Effector memory CD8-positive, alpha-beta T cell (primary cell): ENCODE measurements at regions not wholly inside any gene's neighbourhood (a gene's known extent, or its start where the extent isn't known, plus 50 kb on each side); places are given as distances from the start of the nearest gene placed in this dataset.

Experiments used
- ATAC-seq: fragments of 150-1000 bp; cut with Tn5 transposase; replicated peaks from 2 replicates; pipeline ENCODE4 v1.10.0; 2021; ENCODE audit warnings: mild to moderate bottlenecking, moderate library complexity
- DNase-seq, 3 experiments: peaks; one replicate each; pipeline ENCODE4 v3.0.0; 2021
- H3K27ac Mint-ChIP-seq, 2 donors: one replicate each; pipeline ENCODE4 v1.8.0; 2022; ENCODE audit warnings: mild to moderate bottlenecking in 2 of 2, mixed read lengths in 2 of 2, moderate library complexity in 2 of 2
- H3K27me3 Mint-ChIP-seq, 2 donors: one replicate each; pipeline ENCODE4 v1.8.0; 2022; ENCODE audit warnings: mixed read lengths in 2 of 2
- H3K36me3 Mint-ChIP-seq: one replicate; pipeline ENCODE4 v1.8.0; 2022; ENCODE audit warnings: mild to moderate bottlenecking, moderate library complexity, mixed read lengths; ENCODE audit not compliant: insufficient read depth
- H3K4me1 Mint-ChIP-seq, 2 donors: one replicate each; pipeline ENCODE4 v1.8.0; 2022; ENCODE audit warnings: low read depth in 2 of 2, mixed read lengths in 2 of 2
- H3K4me3 Mint-ChIP-seq, 2 donors: one replicate each; pipeline ENCODE4 v1.8.0; 2022; ENCODE audit warnings: mild to moderate bottlenecking in 2 of 2, mixed read lengths in 2 of 2, moderate library complexity in 2 of 2
- H3K9me3 Mint-ChIP-seq, 2 donors: one replicate each; pipeline ENCODE4 v1.8.0; 2022; ENCODE audit warnings: mixed read lengths in 2 of 2

DNA sequence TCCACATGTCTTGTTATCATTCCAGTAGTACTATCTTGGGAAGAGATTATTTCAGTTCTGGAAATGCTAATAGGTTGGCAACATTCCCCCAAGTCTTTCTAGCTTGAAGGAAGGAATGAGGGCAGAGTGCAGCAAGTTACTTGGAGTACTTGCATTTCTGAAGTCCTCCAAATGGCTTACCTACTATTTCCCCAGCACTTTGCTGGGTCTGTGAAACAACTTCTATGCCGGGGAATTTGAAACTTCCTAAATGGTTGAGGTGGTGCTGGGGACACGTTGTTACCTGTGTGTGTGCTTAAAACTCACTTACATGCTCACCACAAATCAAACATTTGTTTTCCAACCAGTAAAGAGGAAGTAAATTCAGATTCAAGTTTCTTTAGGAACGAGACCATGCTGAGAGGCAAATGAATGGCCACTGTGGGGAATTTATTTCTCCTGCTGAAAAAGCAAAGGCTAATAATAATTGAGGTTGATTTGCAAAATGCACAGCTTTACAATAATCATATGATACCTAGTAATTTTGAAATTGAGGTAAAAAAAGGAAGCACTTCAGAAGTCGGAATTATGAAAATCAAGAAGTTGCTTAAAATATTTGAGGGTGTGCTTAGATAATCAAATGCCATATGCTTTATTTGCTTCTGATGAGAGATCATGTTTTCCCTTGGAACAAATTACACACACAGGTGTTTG, 1167.7 kb upstream of the ZEB2 start:
- Mint-ChIP-seq H3K9me3 (no peaks in the 10 kb centered on the region), H3K4me1 (no peaks in the 10 kb centered on the region), H3K4me3 (no peak overlapping the region), H3K36me3 (no peaks in the 10 kb centered on the region), H3K27me3 (peaks cover 0 to 13% of the 10 kb centered on the region in 2 donors), H3K27ac (no peak overlapping the region)
- DNase-seq: no peak
- no peak for ATAC-seq

DNA sequence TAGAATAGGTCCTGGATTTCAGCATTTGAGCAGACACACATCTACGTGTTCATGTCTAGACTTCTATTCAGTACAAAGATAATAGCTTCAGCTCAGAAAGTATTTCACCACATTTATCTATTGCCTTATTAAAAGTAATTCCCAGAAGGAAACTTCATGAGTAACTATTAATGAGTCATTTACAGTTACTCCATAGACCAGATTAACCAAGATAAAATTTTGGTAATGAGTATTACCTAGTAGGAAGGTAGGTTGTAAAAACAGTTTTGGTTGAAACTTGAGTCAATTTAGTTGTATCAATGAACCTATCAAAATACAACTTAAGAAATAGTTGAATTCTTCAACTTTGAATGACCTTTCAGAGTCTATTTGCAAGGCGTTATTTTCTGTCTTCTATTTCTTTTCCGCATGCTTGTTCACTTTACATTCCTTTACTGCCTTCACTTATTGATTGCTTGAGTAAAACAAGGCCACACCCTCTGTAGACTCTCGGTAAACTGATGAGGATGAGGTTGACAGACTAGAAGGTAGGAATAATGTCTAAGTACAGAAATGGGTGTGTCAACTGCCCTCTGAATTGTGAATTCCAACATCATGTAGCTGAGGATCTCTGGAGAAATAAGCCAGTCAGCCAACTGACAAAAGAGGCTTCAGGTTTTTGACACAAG, 1165.6 kb upstream of the ZEB2 start:
- Mint-ChIP-seq H3K9me3 (no peaks in the 10 kb centered on the region), H3K27ac (no peak overlapping the region), H3K4me3 (no peak overlapping the region), H3K4me1 (no peaks in the 10 kb centered on the region), H3K36me3 (no peaks in the 10 kb centered on the region), H3K27me3 (peaks cover 0 to 13% of the 10 kb centered on the region in 2 donors)
- DNase-seq: no peak
- no peak for ATAC-seq

- H3K27me3 Mint-ChIP-seq: peaks cover 0 to 8% of the 10 kb centered on the region in 2 donors
- H3K27ac Mint-ChIP-seq: no peak overlapping the region
- DNase-seq (no peak), ATAC-seq (no peak)
- H3K4me1 Mint-ChIP-seq: no peaks in the 10 kb centered on the region
- H3K9me3 Mint-ChIP-seq: no peaks in the 10 kb centered on the region
- H3K36me3 Mint-ChIP-seq: no peaks in the 10 kb centered on the region
- H3K4me3 Mint-ChIP-seq: no peak overlapping the region
These were observed 1162.7 kb upstream of the ZEB2 start for GRCh38 chr2:145682546-145683157.

DNA sequence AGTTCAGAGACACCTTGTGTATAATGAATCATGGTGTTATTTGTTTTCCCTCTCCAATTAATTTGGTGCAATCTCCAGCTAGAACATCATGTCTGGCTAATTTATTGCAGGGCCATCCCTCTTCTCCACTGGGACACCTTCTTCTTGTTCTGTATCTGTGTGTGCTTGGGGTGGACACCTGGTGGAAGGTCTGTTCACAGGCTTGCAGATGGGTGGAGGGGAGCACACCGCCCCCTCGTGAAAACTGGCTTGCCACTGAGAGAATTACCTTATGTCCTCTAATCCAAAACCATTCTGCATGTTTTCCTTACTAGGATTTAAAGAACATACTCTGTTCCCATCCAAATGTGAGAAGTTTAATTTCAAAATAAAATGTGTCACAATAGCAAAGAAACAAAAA, 1160.4 kb upstream of the ZEB2 start:
- Mint-ChIP-seq H3K36me3 (no peaks in the 10 kb centered on the region), H3K4me3 (no peak overlapping the region), H3K9me3 (peaks cover 0 to 7% of the 10 kb centered on the region in 2 donors), H3K27me3 (peaks cover 0 to 6% of the 10 kb centered on the region in 2 donors), H3K27ac (no peak overlapping the region), H3K4me1 (no peaks in the 10 kb centered on the region)
- no peak for DNase-seq
- ATAC-seq: no peak

GRCh38 chr2:145677371-145677770, 1157.5 kb upstream of the ZEB2 start:
- Mint-ChIP-seq H3K9me3 (peaks cover 0 to 7% of the 10 kb centered on the region in 2 donors), H3K36me3 (no peaks in the 10 kb centered on the region), H3K27ac (no peak overlapping the region), H3K4me3 (no peak overlapping the region), H3K4me1 (no peaks in the 10 kb centered on the region), H3K27me3 (peaks cover 0 to 6% of the 10 kb centered on the region in 2 donors)
- ATAC-seq (no peak), DNase-seq (no peak)

DNA sequence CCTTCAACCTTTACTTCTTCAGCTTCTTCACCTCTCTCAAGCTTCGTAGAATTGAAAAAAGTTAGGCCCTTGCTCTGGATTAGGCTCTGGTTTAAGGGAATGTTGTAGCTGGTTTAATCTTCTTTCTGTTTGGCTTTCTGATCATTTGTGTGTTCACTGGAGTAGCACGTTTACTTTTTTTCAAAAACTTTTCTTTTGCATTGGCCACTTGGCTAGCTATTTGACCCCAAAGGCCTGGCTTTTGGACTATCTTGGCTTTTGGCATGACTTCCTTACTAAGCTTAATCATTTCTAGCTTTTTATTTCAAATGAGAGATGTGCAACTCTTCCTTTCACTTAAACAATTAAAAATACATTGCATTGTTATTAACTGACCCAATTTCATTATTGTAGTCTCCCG, 1154.8 kb upstream of the ZEB2 start:
- no peaks in the 10 kb centered on the region for H3K4me1 Mint-ChIP-seq
- no peak overlapping the region for H3K4me3 Mint-ChIP-seq

GRCh38 chr2:145669301-145669700, 1149.4 kb upstream of the ZEB2 start:
- H3K27me3 Mint-ChIP-seq: peaks cover 0 to 10% of the 10 kb centered on the region in 2 donors
- H3K4me3 Mint-ChIP-seq: no peak overlapping the region
- H3K4me1 Mint-ChIP-seq: no peaks in the 10 kb centered on the region
- no peak overlapping the region for H3K27ac Mint-ChIP-seq
- no peaks in the 10 kb centered on the region for H3K36me3 Mint-ChIP-seq
- no peaks in the 10 kb centered on the region for H3K9me3 Mint-ChIP-seq
- DNase-seq: no peak
- no peak for ATAC-seq

More for the DNA sequence above, 1154.8 kb upstream of the ZEB2 start:
- DNase-seq (no peak), ATAC-seq (no peak)
- Mint-ChIP-seq H3K36me3 (no peaks in the 10 kb centered on the region), H3K27me3 (peaks cover 0 to 6% of the 10 kb centered on the region in 2 donors), H3K9me3 (peaks cover 0 to 7% of the 10 kb centered on the region in 2 donors), H3K27ac (no peak overlapping the region)

DNA sequence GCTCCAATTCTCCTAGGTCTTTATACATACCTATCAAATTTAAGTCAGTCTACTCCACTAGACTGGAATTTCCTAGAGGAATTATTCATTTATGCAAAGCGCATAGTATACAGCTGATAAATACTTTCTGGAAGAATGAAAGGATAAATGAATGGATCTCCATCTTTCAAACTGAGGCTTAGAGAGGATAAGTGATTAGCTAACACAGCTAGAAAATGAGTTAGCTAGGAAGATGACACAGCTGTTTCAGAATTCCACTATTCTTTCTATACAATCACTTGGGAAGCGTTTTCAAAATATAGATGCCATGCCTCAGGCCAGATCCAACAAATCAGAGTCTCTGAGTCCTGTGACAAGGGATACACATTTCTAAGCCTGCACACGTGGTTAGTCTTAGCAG, 1146.6 kb upstream of the ZEB2 start:
- Mint-ChIP-seq H3K4me1 (no peaks in the 10 kb centered on the region), H3K9me3 (peaks cover 0 to 5% of the 10 kb centered on the region in 2 donors), H3K4me3 (no peak overlapping the region), H3K27me3 (peaks cover 0 to 15% of the 10 kb centered on the region in 2 donors), H3K27ac (no peak overlapping the region), H3K36me3 (no peaks in the 10 kb centered on the region)
- DNase-seq: no peak
- no peak for ATAC-seq

- H3K9me3 Mint-ChIP-seq: no peaks in the 10 kb centered on the region
- no peak overlapping the region for H3K4me3 Mint-ChIP-seq
- no peak overlapping the region for H3K27ac Mint-ChIP-seq
- DNase-seq: no peak
- no peaks in the 10 kb centered on the region for H3K4me1 Mint-ChIP-seq
- no peaks in the 10 kb centered on the region for H3K36me3 Mint-ChIP-seq
- no peaks in the 10 kb centered on the region for H3K27me3 Mint-ChIP-seq
- ATAC-seq: no peak
These were observed 1137.3 kb upstream of the ZEB2 start for GRCh38 chr2:145657265-145657664.

DNA sequence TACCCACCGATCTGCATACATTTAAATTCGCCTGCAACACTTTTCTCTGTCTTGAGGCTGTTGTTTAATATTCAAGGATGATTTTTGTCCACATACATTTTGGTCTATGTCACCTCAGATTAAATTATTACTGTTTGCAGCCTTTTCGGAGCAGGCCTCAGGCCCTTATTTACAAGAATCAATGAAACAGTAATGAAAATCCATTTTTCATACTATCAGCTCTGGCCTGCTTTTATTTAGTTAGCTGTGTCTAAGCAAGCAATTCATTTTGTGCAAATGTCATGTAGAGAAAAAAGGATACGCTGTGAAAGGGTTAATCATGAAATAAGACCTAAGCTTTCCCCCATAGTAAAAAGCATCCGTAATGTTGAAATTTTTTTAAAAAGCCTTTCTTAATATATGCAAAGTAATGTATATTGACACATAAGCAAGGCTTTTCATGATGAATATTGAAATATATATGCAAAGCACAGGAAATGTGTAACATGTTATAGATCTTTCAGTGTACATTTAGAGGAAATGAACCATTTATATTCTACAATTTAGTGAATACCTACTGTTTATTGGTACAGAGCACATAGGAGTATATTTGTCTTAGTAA, 1135.3 kb upstream of the ZEB2 start:
- H3K27me3 Mint-ChIP-seq: no peaks in the 10 kb centered on the region
- H3K27ac Mint-ChIP-seq: no peak overlapping the region
- H3K36me3 Mint-ChIP-seq: no peaks in the 10 kb centered on the region
- peaks cover 3 to 4% of the 10 kb centered on the region in 2 donors for H3K9me3 Mint-ChIP-seq
- no peak overlapping the region for H3K4me3 Mint-ChIP-seq
- DNase-seq: no peak
- ATAC-seq: no peak
- no peaks in the 10 kb centered on the region for H3K4me1 Mint-ChIP-seq

DNA sequence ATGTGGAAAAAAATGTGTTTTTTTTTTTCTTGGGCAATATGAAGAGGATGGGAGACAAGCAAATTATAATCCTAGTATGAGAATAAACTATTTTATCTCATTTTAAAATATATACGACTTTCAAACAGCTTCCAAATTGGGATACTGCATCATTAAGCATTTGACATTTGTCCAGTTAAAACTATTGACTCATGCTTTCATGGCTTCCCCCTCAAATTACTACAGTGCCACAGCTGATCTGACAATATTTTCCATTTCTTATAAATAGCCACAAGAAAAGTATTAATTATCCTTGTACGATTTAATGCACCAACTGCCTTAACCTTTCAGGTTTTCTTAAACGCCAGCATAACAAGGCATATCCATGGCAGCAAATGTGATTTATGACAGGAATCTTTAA, 1134.8 kb upstream of the ZEB2 start:
- DNase-seq: no peak
- Mint-ChIP-seq H3K36me3 (no peaks in the 10 kb centered on the region), H3K27me3 (no peaks in the 10 kb centered on the region), H3K9me3 (peaks cover 6 to 9% of the 10 kb centered on the region in 2 donors), H3K4me1 (no peaks in the 10 kb centered on the region), H3K27ac (no peak overlapping the region), H3K4me3 (no peak overlapping the region)
- ATAC-seq: no peak

GRCh38 chr2:145654156-145654555, 1134.2 kb upstream of the ZEB2 start:
- Mint-ChIP-seq H3K36me3 (no peaks in the 10 kb centered on the region), H3K9me3 (peaks cover 6 to 10% of the 10 kb centered on the region in 2 donors), H3K4me3 (no peak overlapping the region), H3K27ac (no peak overlapping the region), H3K27me3 (no peaks in the 10 kb centered on the region), H3K4me1 (no peaks in the 10 kb centered on the region)
- DNase-seq (no peak), ATAC-seq (no peak)

- no peak for ATAC-seq
These were observed 1133.6 kb upstream of the ZEB2 start for GRCh38 chr2:145653553-145653952.

More at GRCh38 chr2:145653553-145653952, 1133.6 kb upstream of the ZEB2 start:
- DNase-seq: no peak
- Mint-ChIP-seq H3K27me3 (no peaks in the 10 kb centered on the region), H3K9me3 (peaks cover 6 to 10% of the 10 kb centered on the region in 2 donors), H3K4me1 (no peaks in the 10 kb centered on the region), H3K36me3 (no peaks in the 10 kb centered on the region), H3K27ac (no peak overlapping the region), H3K4me3 (no peak overlapping the region)
